GM12864 (cell line): ENCODE measurements at regions not wholly inside any gene's neighbourhood (a gene's known extent, or its start where the extent isn't known, plus 50 kb on each side); places are given as distances from the start of the nearest gene placed in this dataset.

ENCODE experiments used
- DNase-seq: peaks from one replicate; pipeline ENCODE4 v3.0.0-alpha.2; 2011; ENCODE audit warnings: low read depth
- H3K4me3 ChIP-seq: 2 replicates; pipeline ENCODE4 v1.5.1; 2011; ENCODE audit warnings: mild to moderate bottlenecking, low read depth, low read length, control low read depth
- CTCF ChIP-seq: IDR thresholded peaks from 2 replicates; pipeline ENCODE4 v1.5.1; 2011; ENCODE audit warnings: low read depth, mild to moderate bottlenecking, moderate library complexity, low read length, control low read depth, inconsistent platforms; ENCODE audit errors: missing control alignments

GRCh38 chr17:79519601-79520000 is 91.2 kb downstream of the RBFOX3 start:
- no peak for TF ChIP-seq CTCF
- DNase-seq, result no peak
- no peak overlapping the region for H3K4me3 ChIP-seq

- TF ChIP-seq CTCF, result no peak
- no peak overlapping the region for H3K4me3 ChIP-seq
- DNase-seq, result no peak
These were observed 92.0 kb downstream of the RBFOX3 start for GRCh38 chr17:79518585-79519523.

GRCh38 chr17:79517827-79518584 is 92.8 kb downstream of the RBFOX3 start:
- DNase-seq, result no peak
- H3K4me3 ChIP-seq, result no peak overlapping the region
- no peak for TF ChIP-seq CTCF

- no peak for TF ChIP-seq CTCF
- H3K4me3 ChIP-seq, result no peak overlapping the region
- no peak for DNase-seq
These were observed 94.9 kb downstream of the RBFOX3 start for GRCh38 chr17:79515646-79516571.

- DNase-seq, result no peak
- no peak for TF ChIP-seq CTCF
- no peak overlapping the region for H3K4me3 ChIP-seq
These were observed 95.7 kb downstream of the RBFOX3 start for GRCh38 chr17:79515110-79515509.

GRCh38 chr17:79513820-79514535 is 96.9 kb downstream of the RBFOX3 start:
- no peak overlapping the region for H3K4me3 ChIP-seq
- TF ChIP-seq CTCF, result no peak
- DNase-seq, result no peak
